Stomach (tissue), 8 donors: ENCODE measurements at regions not wholly inside any gene's neighbourhood (a gene's known extent, or its start where the extent isn't known, plus 50 kb on each side); places are given as distances from the start of the nearest gene placed in this dataset.

Experiments used
- DNase-seq, 2 donors: peaks; one replicate each; pipeline versions ENCODE4 v3.0.0 to v3.0.0-alpha.2; 2013 to 2019
- H3K27ac ChIP-seq, 5 donors: fragments of 200-600 bp in 4 of 5; sonication (generic) in 4 of 5; one replicate each; pipeline ENCODE4 v1.5.1; 2013 to 2019; ENCODE audit warnings: mild to moderate bottlenecking in 1 of 5, moderate library complexity in 1 of 5
- H3K27me3 ChIP-seq, 3 donors: fragments of 200-600 bp; sonication (generic); one replicate each; pipeline ENCODE4 v1.5.1; 2017 to 2019; ENCODE audit warnings: mixed run types in 1 of 3
- H3K36me3 ChIP-seq, 4 donors: fragments of 200-600 bp; sonication (generic); 1 replicate in 3 of 4; 2 replicates in 1 of 4; pipeline ENCODE4 v1.5.1; 2016 to 2019
- H3K4me1 ChIP-seq, 4 donors: fragments of 200-600 bp; sonication (generic); one replicate each; pipeline ENCODE4 v1.5.1; 2016 to 2019
- H3K4me3 ChIP-seq, 4 donors: fragments of 200-600 bp; sonication (generic) in 3 of 4; one replicate each; pipeline ENCODE4 v1.5.1; 2016 to 2019; ENCODE audit warnings: mild to moderate bottlenecking in 1 of 4
- H3K9me3 ChIP-seq, 4 donors: fragments of 200-600 bp; sonication (generic); one replicate each; pipeline ENCODE4 v1.5.1; 2016 to 2019
- CTCF ChIP-seq, 7 experiments: fragments of 450-650 bp in 4 of 7; fragments of 200-600 bp in 3 of 7; sonication (generic) in 3 of 7; IDR thresholded peaks; one replicate each; pipeline ENCODE4 v1.5.1; 2016 to 2019; ENCODE audit warnings: antibody characterized with exemption in 7 of 7, control low read depth in 2 of 7, mild to moderate bottlenecking in 1 of 7
- EP300 ChIP-seq: sonication (generic); formaldehyde crosslinking; IDR thresholded peaks from one replicate; pipeline ENCODE4 v1.6.1; 2017; ENCODE audit warnings: antibody characterized with exemption
- POLR2A ChIP-seq, 4 donors: fragments of 450-650 bp; IDR thresholded peaks; one replicate each; pipeline ENCODE4 v1.6.1; 2016; ENCODE audit warnings: antibody characterized with exemption in 4 of 4, control low read depth in 2 of 4, mild to moderate bottlenecking in 1 of 4, moderate library complexity in 1 of 4
- POLR2AphosphoS5 ChIP-seq, 3 donors: sonication (generic); formaldehyde crosslinking; IDR thresholded peaks; one replicate each; pipeline ENCODE4 v1.6.1; 2016; ENCODE audit warnings: antibody characterized with exemption in 3 of 3
- WGBS, 5 donors: extraction: QIAGEN DNeasy Blood & Tissue Kit in 3 of 5; methylation state at CpG; one replicate each; pipeline versions ENCODE4 v1.1.5 to v1.1.7; 2013 to 2018; 5-methylcytosine and 5-hydroxymethylcytosine counted together
- intact Hi-C: fragments of 100-400 bp; cut with DNase I; formaldehyde crosslinking; loops from one replicate; pipeline ENCODE4 v1.15.1; 2023; ENCODE audit warnings: low total_unique reads
- donor health status: healthy with polysubstance abuse.
- donor health status: Bipolar disorder and iron deficiency.
- donor health status: healthy.

- WGBS, 5 donors = 45 to 89% (median 52%) methylated on average over 1 of the region's 1 CpG
- intact Hi-C loops = no loop called here
- no peak for TF ChIP-seq POLR2A (IDR thresholded peaks at IDR 0.05)
- TF ChIP-seq EP300 = no peak
- no peak for TF ChIP-seq POLR2AphosphoS5 (IDR thresholded peaks at IDR 0.05)
- TF ChIP-seq CTCF (IDR thresholded peaks at IDR 0.05) = no peak
- H3K36me3 ChIP-seq = no peaks in the 10 kb centered on the region
- no peak overlapping the region for H3K4me3 ChIP-seq
- H3K27ac ChIP-seq = no peak overlapping the region
- no peaks in the 10 kb centered on the region for H3K9me3 ChIP-seq
- H3K27me3 ChIP-seq = no peaks in the 10 kb centered on the region
- DNase-seq = no peak
- H3K4me1 ChIP-seq = no peaks in the 10 kb centered on the region
Observed at GRCh38 chr13:97549201-97549600, 115.2 kb downstream of the RAP2A start.

GRCh38 chr13:97554496-97554895 lies 120.5 kb downstream of the RAP2A start:
- intact Hi-C loops = no loop called here
- DNase-seq = no peak
- Histone ChIP-seq H3K36me3 (no peaks in the 10 kb centered on the region), H3K4me3 (no peak overlapping the region), H3K27ac (no peak overlapping the region), H3K9me3 (no peaks in the 10 kb centered on the region), H3K27me3 (no peaks in the 10 kb centered on the region), H3K4me1 (no peaks in the 10 kb centered on the region)
- no peak for TF ChIP-seq EP300
- no peak for TF ChIP-seq CTCF (IDR thresholded peaks at IDR 0.05)
- no peak for TF ChIP-seq POLR2A (IDR thresholded peaks at IDR 0.05)
- TF ChIP-seq POLR2AphosphoS5 (IDR thresholded peaks at IDR 0.05) = no peak
- 73 to 89% (median 79%) methylated on average over 2 of the region's 2 CpGs for WGBS, 5 donors

- Histone ChIP-seq H3K36me3 (no peaks in the 10 kb centered on the region), H3K9me3 (no peaks in the 10 kb centered on the region), H3K27ac (no peak overlapping the region), H3K4me1 (no peaks in the 10 kb centered on the region), H3K4me3 (no peak overlapping the region), H3K27me3 (no peaks in the 10 kb centered on the region)
- intact Hi-C loops = no loop called here
- TF ChIP-seq POLR2A (IDR thresholded peaks at IDR 0.05) (no peak), EP300 (no peak), POLR2AphosphoS5 (IDR thresholded peaks at IDR 0.05) (no peak), CTCF (IDR thresholded peaks at IDR 0.05) (no peak)
- WGBS, 5 donors = 90 to 100% (median 96%) methylated on average over 1 of the region's 1 CpG
- no peak for DNase-seq
Observed at GRCh38 chr13:97555034-97555433, 121.1 kb downstream of the RAP2A start.

- Histone ChIP-seq H3K36me3 (no peaks in the 10 kb centered on the region), H3K27ac (no peak overlapping the region), H3K4me1 (no peaks in the 10 kb centered on the region), H3K4me3 (no peak overlapping the region), H3K27me3 (no peaks in the 10 kb centered on the region), H3K9me3 (no peaks in the 10 kb centered on the region)
- intact Hi-C loops = no loop called here
- TF ChIP-seq EP300 (no peak), POLR2AphosphoS5 (IDR thresholded peaks at IDR 0.05) (no peak), CTCF (IDR thresholded peaks at IDR 0.05) (no peak), POLR2A (IDR thresholded peaks at IDR 0.05) (no peak)
- 74 to 85% (median 80%) methylated on average over 2 of the region's 2 CpGs for WGBS, 5 donors
- DNase-seq = no peak
Observed at GRCh38 chr13:97559030-97559429, 125.1 kb downstream of the RAP2A start.
